Uterus (tissue), 3 donors: ENCODE measurements at regions not wholly inside any gene's neighbourhood (a gene's known extent, or its start where the extent isn't known, plus 50 kb on each side); places are given as distances from the start of the nearest gene placed in this dataset.

Experiments used
- DNase-seq, 2 donors: peaks; one replicate each; pipeline ENCODE4 v3.0.0-alpha.2; 2019 to 2020
- H3K27ac ChIP-seq, 2 donors: fragments of 200-600 bp; sonication (generic); 1 replicate in 1 of 2; 2 replicates in 1 of 2; pipeline ENCODE4 v1.5.1; 2016 to 2018
- H3K27me3 ChIP-seq, 2 donors: fragments of 200-600 bp; sonication (generic); one replicate each; pipeline ENCODE4 v1.5.1; 2018 to 2019; ENCODE audit warnings: control low read depth in 1 of 2
- H3K36me3 ChIP-seq, 2 donors: fragments of 200-600 bp; sonication (generic); one replicate each; pipeline ENCODE4 v1.5.1; 2019; ENCODE audit warnings: control low read depth in 1 of 2
- H3K4me1 ChIP-seq, 2 donors: fragments of 200-600 bp; sonication (generic); one replicate each; pipeline ENCODE4 v1.5.1; 2018 to 2019; ENCODE audit warnings: control low read depth in 1 of 2
- H3K4me3 ChIP-seq, 2 donors: fragments of 200-600 bp; sonication (generic); 1 replicate in 1 of 2; 2 replicates in 1 of 2; pipeline ENCODE4 v1.5.1; 2018 to 2019; ENCODE audit warnings: mild to moderate bottlenecking in 1 of 2
- H3K9me3 ChIP-seq, 2 donors: fragments of 200-600 bp; sonication (generic); one replicate each; pipeline ENCODE4 v1.5.1; 2019; ENCODE audit warnings: control low read depth in 1 of 2
- POLR2A ChIP-seq, 2 donors: fragments of 450-650 bp; IDR thresholded peaks; one replicate each; pipeline ENCODE4 v1.6.1; 2016; ENCODE audit warnings: antibody characterized with exemption in 2 of 2, mild to moderate bottlenecking in 1 of 2, moderate library complexity in 1 of 2
- intact Hi-C: fragments of 100-400 bp; cut with DNase I; formaldehyde crosslinking; loops from one replicate; pipeline ENCODE4 v1.15.1; 2023; ENCODE audit warnings: low total_unique reads
- TF ChIP-seq, protein P1 (sequence below), 4 experiments: fragments of 200-600 bp in 2 of 4; fragments of 450-650 bp in 2 of 4; sonication (generic) in 2 of 4; IDR thresholded peaks; one replicate each; pipeline ENCODE4 v1.5.1; 2016 to 2019; ENCODE audit warnings: antibody characterized with exemption in 4 of 4, mild to moderate bottlenecking in 2 of 4, moderate library complexity in 1 of 4
- donor health status: DM: yes; HTN: yes; CAD: no.

DNA sequence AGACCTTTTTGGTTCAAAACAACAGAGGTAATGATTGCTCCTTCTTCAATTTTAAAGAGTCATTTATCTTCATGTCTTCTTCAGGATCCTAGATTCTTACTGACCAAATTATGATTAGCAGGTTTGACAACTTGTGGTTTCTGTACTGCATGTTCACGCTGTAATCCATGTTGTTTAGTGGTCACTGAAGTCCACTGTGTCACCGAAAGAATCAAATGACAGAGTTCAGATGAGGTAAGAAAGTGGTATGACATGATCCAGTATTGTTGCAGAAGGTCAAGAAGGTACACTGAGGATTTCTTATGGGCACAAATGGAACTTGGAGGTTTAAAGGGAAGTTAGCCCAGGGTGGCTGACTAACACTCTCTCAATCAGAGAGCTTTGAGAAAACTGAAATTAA lies 649.2 kb downstream of the EFNA5 start:
- H3K27ac ChIP-seq: no peak overlapping the region
- no peaks in the 10 kb centered on the region for H3K36me3 ChIP-seq
- intact Hi-C loops: no loop called here
- no peak overlapping the region for H3K4me3 ChIP-seq
- DNase-seq: no peak
- TF ChIP-seq, protein P1, sequence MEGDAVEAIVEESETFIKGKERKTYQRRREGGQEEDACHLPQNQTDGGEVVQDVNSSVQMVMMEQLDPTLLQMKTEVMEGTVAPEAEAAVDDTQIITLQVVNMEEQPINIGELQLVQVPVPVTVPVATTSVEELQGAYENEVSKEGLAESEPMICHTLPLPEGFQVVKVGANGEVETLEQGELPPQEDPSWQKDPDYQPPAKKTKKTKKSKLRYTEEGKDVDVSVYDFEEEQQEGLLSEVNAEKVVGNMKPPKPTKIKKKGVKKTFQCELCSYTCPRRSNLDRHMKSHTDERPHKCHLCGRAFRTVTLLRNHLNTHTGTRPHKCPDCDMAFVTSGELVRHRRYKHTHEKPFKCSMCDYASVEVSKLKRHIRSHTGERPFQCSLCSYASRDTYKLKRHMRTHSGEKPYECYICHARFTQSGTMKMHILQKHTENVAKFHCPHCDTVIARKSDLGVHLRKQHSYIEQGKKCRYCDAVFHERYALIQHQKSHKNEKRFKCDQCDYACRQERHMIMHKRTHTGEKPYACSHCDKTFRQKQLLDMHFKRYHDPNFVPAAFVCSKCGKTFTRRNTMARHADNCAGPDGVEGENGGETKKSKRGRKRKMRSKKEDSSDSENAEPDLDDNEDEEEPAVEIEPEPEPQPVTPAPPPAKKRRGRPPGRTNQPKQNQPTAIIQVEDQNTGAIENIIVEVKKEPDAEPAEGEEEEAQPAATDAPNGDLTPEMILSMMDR (IDR thresholded peaks at IDR 0.05): no peak
- no peak for TF ChIP-seq POLR2A (IDR thresholded peaks at IDR 0.05)
- no peaks in the 10 kb centered on the region for H3K4me1 ChIP-seq
- H3K27me3 ChIP-seq: no peaks in the 10 kb centered on the region
- no peaks in the 10 kb centered on the region for H3K9me3 ChIP-seq

DNA sequence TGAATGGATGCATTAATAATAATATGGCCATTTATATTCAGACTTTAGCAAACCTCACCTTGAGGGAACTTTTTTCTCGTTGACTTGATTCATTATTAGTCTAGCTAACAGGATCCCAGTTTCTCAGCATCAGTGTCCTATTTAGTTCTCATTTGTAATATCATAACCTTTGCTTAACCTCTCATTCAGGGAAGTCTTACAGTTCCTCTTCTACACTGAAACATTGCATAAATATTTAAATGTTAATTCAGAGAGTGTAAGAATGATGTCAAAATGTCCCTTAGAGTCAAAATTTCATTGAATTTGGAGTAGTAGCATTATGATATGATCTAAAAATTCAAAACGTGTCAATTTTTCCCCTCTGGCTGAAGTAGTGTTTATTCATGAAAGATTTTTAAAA lies 650.1 kb downstream of the EFNA5 start:
- no peaks in the 10 kb centered on the region for H3K27me3 ChIP-seq
- H3K9me3 ChIP-seq: no peaks in the 10 kb centered on the region
- no peaks in the 10 kb centered on the region for H3K36me3 ChIP-seq
- no peak overlapping the region for H3K4me3 ChIP-seq
- no peak for DNase-seq
- TF ChIP-seq POLR2A (IDR thresholded peaks at IDR 0.05): no peak
- TF ChIP-seq, protein P1 (IDR thresholded peaks at IDR 0.05): no peak
- H3K4me1 ChIP-seq: no peaks in the 10 kb centered on the region
- intact Hi-C loops: no loop called here
- H3K27ac ChIP-seq: no peak overlapping the region

DNA sequence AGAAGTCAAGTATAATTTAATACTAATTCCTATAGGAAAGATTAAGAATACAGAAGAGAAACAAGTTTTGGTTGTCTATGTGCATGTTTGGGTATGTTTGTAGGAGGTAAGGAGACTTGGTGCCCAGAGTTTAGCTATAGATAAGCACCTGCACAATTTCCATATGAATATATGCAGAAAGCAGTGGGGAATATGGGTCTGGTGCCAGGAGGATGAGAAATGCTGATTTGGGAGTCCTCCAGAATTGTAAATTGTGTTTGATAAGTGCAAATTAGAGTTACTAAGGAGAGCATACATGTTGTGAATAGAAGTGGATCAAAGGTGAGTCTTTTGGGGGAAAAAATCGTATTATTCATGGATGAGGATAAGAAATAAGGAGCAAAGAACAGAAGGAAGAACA lies 653.1 kb downstream of the EFNA5 start:
- no peak overlapping the region for H3K27ac ChIP-seq
- H3K4me1 ChIP-seq: no peaks in the 10 kb centered on the region
- H3K4me3 ChIP-seq: no peak overlapping the region
- no peaks in the 10 kb centered on the region for H3K9me3 ChIP-seq
- no peak for TF ChIP-seq POLR2A (IDR thresholded peaks at IDR 0.05)
- TF ChIP-seq, protein P1 (IDR thresholded peaks at IDR 0.05): no peak
- DNase-seq: no peak
- H3K27me3 ChIP-seq: no peaks in the 10 kb centered on the region
- intact Hi-C loops: no loop called here
- H3K36me3 ChIP-seq: no peaks in the 10 kb centered on the region

DNA sequence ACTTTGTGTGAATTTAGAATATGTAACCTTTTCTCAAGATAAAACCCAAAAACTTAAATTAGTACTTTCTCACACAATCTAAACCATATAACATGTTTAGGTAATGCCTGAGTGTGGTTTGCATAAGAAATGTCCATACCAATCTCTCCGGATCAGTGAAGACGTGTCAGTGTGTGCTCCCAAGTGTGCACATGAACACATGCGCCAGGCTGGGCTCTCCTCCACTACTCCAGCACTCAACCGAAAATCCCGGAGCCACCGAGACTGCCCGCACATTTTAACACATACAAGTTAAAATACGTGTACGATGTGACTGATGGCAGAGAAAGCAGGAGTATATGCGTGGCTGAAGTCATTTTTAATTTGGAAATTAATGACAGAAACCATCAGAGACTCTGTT lies 658.4 kb downstream of the EFNA5 start:
- Histone ChIP-seq H3K36me3 (no peaks in the 10 kb centered on the region), H3K9me3 (no peaks in the 10 kb centered on the region), H3K4me3 (no peak overlapping the region), H3K4me1 (no peaks in the 10 kb centered on the region), H3K27ac (no peak overlapping the region), H3K27me3 (no peaks in the 10 kb centered on the region)
- no peak for DNase-seq
- TF ChIP-seq POLR2A (IDR thresholded peaks at IDR 0.05): no peak
- TF ChIP-seq, protein P1 (IDR thresholded peaks at IDR 0.05): no peak
- intact Hi-C loops: no loop called here

DNA sequence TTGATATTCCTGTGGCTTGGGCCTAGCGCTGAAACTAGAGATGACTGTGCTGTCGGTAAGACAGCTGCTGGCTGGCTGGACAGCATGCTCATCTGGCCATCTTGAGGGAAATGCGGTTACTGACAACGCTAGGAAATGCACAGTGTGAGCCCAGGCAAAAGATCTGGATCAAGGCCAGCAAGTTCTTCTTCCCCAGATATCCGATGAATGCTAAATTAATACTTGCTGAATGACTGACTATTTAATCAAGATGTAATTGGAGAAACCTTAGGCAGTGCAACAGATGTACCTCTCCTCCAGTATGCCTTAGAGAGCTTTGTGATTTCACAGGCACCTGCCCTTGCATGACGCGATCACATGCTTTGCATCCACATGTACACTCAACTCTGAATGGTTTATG lies 659.1 kb downstream of the EFNA5 start:
- no peak overlapping the region for H3K27ac ChIP-seq
- no peaks in the 10 kb centered on the region for H3K9me3 ChIP-seq
- no peaks in the 10 kb centered on the region for H3K4me1 ChIP-seq
- TF ChIP-seq POLR2A (IDR thresholded peaks at IDR 0.05): no peak
- TF ChIP-seq, protein P1 (IDR thresholded peaks at IDR 0.05): no peak
- H3K4me3 ChIP-seq: no peak overlapping the region
- no peaks in the 10 kb centered on the region for H3K27me3 ChIP-seq
- DNase-seq: no peak
- intact Hi-C loops: no loop called here
- H3K36me3 ChIP-seq: no peaks in the 10 kb centered on the region
